ENCODE measurements at regions not wholly inside any gene's neighbourhood (a gene's known extent, or its start where the extent isn't known, plus 50 kb on each side); places are given as distances from the start of the nearest gene placed in this dataset.

- TF ChIP-seq CTCF (IDR thresholded peaks at IDR 0.05): no peak
- no peak for TF ChIP-seq POLR2A (IDR thresholded peaks at IDR 0.05)
- no peak for TF ChIP-seq EP300 (IDR thresholded peaks at IDR 0.05)
Observed at GRCh38 chr12:116659771-116660481, 77.9 kb downstream of the SPRING1 start.

All from ovary (tissue), 3 donors.